HG03520 (cell line): ENCODE measurements at regions not wholly inside any gene's neighbourhood (a gene's known extent, or its start where the extent isn't known, plus 50 kb on each side); places are given as distances from the start of the nearest gene placed in this dataset.

Experiments
- ATAC-seq: cut with Tn5 transposase; IDR thresholded peaks from one replicate; pipeline ENCODE4 v1.9.1; 2021; ENCODE audit warnings: mild to moderate bottlenecking, moderate library complexity; ENCODE audit not compliant: unreplicated experiment

DNA sequence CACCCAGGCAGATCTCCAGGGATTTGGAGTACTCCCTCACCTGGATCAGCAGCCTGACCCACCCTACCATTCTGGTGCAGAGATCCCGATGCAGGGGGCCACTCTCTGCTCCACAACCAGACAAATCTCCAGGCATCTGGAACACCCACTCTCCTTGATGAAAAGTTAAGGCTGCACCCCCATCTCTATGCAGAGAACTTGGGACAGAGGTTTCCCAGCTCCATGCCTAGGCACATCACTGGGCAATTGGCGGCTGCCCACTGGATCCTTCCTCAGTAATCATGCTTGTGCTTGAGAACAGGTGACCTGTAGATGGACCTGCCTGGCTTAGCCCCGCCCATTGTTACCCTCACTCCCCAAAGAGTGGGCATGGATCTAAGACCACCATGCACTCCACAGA lies 624.9 kb downstream of the CBLN2 start:
- ATAC-seq = no peak

DNA sequence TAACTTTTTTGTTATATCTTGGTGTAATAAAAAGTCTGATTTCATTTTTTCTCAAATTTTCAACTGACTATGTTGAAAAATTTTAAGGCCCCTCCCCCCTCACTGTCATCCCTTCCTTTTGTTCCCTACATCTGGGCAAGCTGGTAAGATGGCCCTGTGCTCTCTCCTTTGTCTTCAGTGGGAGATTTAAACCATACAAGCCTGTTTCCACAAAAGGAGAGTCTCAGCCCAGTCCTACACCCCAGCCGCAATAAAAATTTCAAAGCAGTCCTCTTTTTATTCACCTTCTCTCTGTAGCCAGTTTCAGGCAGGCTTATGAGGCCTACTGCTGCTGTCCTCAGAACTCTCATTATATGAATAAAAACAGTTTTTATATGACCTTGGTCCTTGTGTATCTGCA lies 630.5 kb downstream of the CBLN2 start:
- ATAC-seq = no peak

DNA sequence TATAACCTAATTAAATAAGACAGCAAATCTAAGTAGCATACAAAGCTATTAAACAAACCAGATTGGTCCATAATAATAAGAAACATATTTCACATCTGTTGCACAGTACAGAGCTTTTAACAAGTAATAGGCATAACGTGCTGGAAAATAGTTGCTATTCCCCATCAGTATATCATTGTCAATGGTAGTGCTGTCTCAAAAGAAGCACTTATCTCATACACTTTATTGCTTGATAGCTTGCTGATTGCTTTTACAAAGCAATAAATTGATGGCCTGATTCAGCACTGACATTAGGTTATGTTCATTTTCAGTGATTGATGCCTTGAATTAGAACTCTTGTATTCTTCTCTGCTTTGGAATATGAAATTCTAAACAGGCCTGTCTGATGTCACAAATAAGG lies 641.7 kb downstream of the CBLN2 start:
- no peak for ATAC-seq

DNA sequence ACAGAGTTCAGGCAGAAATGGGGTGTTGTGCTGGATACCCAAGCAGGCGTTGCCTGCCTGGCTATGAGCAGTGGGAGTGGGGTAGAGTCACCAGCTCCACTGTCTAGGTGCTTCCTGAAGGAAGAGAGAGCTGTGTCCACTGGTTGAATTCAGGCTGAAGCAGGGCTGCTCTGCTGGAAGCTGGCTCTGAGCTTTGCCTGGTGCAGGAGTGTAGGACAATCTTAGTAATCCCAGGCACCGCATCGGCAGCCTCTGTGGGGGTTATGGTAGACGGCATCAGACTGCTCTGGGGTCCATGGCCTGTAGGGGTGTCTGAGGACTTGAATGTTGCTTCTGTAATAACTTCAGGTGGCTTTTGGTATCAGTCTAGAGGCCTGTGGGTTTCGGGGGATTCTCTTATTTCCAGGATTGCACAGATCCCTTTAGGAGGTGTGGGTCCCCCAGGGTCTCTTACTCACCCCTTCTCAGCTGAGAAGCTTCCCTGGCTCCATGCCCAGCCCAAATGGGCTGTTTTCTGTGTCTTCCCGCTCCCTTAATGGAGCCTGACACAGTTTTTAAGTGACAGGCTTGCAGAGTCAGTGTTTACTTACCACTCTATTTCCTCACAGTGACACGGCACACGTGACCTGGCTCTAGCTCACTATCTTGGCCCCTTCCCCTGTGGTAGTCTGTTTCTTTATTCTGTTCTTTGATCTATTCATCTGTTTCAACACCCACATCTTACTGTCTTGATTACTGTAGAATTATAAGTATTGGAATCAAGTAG lies 644.3 kb downstream of the CBLN2 start:
- ATAC-seq = no peak

DNA sequence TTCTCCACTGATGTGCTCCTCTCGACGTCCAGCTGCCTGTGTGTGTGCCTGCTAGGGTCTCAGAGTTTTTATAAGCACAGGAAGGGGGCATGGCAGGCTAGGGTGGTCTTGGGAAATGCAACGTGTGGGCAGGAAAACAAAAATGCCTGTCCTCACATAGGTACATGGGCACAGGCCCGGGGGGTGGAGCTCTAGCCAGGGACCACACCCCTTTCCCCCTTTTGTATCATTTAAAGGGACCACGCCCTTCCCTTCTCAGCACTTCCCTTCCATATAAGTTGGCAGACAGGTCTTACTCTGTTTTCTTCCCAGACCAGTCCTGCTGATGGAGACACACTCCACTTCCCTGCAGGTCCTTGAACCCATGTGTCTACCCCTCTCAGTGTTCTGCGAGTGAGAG lies 645.0 kb downstream of the CBLN2 start:
- no peak for ATAC-seq

DNA sequence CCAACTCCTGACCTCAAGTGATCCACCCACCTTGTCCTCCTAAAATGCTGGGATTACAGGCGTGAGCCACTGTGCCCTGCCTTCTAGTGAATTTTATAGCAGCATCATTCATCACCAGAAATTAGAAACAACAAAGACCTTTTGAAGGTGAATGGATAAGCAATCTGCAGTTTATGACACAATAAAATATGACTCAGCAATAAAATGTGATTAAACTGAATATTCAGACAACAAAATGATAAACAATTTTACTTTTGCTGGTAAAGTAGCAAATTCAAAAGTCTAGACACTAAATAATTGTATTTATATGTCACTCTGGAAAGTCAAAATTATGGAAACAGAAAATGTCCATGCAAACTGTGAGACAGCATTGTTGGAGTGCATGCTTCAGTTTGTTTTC lies 656.6 kb downstream of the CBLN2 start:
- ATAC-seq = no peak

DNA sequence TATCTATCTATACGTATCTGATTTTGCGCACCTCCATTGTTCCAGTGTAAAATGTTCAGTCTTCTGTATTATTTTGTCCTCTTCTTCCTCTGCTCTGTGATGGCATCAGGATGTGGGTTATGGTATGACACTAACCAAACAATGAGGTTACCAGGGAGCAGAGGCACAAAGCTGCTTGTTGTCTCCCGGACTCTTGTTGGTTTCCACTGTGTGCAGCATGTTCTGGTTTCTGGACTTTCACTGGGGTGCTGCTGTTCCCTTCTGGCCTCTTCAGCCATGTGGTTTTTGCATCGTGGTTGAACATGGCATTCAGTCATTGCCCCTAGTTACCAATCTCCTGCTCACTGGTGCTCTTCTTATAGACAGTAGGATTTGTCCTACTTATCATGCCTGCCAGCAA lies 665.9 kb downstream of the CBLN2 start:
- no peak for ATAC-seq

DNA sequence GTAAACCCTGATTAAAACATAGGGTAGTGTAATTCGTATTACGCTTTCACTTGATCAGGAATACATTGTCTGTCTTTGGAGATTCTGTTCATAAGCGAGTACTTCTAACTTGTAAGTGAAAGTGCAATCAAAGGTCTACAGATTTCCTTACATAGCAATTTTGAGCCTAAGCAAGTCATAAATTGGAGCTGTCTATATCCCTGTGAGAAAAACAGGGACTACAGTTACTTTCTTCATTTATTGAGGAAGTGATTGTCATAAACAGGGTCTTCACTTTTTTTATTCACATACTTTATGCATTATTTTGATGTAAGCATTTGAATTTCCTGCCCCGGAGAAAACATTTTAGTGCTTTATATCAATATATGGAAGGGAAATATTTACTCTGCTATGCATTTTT lies 670.4 kb downstream of the CBLN2 start:
- ATAC-seq = no peak

DNA sequence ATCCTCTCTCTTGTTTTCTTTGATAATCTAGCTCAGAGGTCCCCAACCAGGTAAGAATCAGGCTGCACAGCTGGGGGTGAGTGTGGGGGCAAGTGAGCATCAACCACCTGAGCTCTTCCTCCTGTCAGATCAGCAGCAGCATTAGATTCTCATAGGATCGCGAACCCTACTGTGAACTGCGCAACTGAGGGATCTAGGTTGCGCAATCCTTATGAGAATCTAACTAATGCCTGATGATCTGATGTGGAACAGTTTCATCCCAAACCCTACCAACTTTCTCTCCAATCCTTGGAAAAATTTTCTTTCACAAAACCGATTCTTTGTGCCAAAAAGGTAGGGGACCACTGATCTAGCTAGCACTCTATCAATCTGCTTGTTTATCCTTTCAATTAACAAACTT lies 678.3 kb downstream of the CBLN2 start:
- ATAC-seq = no peak

DNA sequence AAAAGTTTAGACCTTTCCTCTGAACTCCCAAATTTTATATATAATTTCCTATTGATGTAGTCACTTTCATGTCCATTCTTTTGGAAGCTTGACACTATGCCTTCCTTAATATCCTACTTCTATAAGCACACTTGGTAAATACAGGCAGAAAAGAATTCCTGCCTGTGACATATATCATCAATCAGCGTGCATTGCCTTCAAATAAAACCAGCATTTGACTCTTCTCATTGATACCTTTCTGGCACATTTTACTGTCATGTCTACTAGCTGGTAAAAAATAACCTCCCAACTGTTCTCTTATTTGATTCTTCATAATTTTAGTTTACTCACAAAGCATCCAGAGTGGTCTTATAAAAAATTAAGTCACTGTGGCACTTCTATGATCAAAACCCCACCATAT lies 693.5 kb downstream of the CBLN2 start:
- no peak for ATAC-seq

DNA sequence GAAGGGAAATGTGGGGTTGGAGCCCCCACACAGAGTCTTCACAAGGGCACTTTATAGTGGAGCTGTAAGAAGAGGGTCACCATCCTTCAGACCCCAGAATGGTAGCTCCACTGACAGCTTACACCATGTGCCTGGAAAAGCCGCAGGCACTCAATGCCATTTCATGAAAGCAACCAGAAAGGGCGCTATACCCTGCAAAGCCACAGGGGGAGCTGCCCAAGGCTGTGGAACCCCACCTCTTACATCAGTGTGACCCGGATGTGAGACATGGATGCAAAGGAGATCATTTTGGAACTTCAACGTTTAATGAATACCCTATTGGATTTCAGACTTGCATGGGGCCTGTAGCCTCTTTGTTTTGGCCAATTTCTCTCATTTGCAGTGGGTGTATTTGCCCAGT lies 694.7 kb downstream of the CBLN2 start:
- ATAC-seq = no peak

DNA sequence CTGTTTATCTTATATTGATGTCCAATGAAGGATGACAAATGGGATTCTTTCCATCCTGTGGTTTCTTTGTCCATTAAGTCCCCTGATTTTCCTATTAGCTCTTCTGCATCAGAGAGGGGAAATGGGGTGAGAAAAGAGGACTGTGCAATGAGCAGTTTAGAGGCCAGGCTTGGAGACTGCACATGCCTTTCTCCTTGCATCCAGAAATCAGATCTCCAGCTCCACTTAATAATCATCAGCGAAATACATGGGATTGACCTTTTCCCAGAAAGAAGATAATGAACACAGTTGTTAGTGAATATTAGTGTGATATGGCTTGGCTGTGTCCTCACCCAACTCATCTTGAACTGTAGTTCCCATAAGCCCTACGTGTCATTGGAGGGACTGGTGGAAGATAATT lies 697.4 kb downstream of the CBLN2 start:
- ATAC-seq = no peak

DNA sequence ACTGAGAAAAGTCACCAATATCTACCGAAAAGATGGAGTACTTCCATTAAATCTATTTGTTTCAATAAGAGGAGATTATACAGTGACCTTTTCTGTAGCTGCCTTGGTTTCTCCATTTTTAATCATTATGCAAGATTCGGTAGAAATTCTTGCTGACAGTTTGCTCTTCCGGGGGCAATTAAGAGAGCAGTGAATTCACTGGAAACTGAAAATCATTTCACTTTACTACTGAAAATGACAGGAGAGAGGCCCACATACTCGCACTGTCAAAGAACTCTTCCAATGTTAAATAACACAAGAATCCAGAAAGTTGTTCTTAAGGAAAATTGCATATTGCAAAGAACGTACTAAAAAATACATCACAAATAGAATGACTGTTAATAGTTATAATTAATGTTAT lies 699.3 kb downstream of the CBLN2 start:
- ATAC-seq = no peak

DNA sequence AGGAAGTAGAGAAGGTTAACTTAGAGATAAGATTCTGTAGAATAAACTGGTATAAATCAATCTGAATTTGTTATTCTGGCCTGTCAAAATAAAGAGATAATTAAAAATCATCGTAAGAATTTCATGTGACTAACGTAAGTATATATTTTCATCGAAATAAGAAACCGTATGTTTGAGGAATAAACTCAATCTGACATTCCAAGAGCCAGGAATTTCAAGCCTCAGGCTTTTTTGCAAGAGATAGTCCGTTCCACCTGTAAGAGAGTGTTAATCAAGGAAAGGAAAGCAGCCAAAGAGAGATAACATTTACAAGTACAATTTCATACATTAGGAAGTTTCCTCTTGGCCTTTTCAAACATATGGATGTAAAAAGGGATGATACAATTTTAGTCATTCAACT lies 701.5 kb downstream of the CBLN2 start:
- ATAC-seq = no peak

DNA sequence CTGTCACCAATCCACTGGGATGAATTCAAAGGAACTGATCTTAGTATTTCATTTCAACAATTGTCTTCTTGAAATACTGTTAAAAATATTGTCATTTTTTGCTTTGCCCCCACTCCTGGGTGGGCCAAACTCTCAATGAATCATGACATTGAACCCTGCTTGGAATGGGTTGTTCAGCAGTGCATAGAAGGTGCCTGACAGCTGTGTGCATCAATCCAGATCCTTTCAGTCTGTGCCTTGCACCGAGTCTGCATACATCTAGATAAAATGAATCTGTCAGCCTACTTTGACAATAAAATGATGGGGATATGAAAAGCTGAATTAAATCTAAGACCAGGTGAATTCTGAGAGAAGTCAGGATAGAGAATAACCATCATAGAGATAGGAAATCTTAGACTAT lies 706.6 kb downstream of the CBLN2 start:
- ATAC-seq = no peak

DNA sequence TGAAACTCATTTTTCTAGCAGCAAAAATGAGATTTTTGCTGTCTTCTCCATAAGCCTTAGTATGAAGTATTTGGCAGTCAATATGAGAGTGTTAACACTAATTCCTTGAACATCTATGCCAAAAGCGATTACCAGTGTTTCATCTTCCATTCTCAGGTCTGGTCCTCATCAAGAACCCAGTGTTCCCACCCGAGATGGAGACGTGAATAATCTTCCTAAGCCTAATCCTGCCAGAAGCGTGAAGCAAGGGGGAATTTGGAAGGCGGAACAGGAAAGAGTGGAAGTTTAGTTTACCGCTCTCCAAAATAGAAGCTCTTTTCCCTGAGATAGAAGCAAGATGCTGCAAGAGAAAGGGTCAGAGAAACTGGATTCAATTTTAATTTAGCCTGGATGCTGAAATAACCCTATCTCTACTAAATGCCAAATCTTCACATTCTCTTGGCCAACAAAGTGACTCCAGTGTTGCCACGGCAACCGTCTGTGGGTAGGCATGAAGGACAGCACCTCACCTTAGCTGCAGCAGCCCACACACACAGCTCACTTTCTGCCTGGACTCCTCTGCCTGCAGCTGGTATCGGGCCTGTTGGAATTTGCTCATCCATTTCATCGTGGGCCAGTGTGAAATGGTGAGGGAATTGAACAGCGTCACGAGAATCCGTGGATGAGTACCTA lies 711.1 kb downstream of the CBLN2 start:
- no peak for ATAC-seq

DNA sequence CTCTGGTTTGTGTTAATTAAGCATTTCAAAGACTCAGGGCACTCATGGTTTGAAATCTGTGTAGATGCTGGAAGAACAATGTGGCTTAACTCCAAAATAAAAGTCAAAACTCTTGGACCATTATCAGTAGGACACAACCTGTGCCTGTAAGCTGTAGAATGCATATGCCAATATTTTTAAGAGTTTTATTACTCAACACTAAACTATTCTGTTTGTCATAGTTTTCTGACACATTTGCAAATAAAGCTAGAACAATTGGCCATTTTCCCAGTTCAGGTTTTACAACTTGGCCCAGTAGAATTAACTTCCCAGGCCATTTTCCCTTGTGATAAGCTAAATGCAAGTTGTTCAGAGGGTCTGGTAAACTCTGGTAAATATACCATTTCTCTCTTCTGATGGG lies 713.1 kb downstream of the CBLN2 start:
- ATAC-seq = no peak

DNA sequence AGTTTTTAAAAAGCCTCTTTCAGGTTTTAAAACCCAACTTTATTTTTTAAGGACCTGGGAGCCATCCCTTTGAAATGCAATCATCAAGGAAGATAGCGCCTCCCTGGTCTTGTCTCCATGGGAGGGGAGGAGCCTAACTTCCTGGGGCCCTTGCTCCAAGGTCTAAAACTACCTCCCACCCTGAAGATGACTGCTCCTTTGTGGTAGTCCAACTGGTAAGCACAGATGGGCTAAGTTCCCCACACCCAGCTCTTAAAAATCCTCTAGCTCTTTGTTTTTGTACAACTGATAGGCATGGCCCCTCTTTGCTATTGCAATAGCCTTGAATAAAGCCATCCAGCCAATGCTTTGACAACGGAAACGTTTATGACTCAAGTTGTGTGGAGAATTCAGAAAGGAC lies 716.8 kb downstream of the CBLN2 start:
- ATAC-seq = no peak

DNA sequence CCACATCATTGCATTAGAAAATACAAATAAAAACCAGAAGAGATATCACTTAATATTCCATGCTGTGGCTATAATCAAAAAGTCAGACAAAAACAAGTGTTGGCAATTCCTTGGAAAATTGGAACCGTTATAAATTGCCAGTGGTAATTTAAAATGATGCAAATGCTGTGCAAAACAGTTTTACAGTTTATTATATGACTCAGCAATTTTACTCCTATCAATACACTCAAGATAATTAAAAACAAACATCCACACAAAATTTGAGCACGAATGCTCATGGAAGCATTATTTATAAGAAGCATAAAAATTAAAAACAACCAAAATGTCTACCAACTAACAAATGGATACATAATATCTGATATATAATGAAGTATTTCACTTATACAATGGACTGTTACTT lies 728.8 kb downstream of the CBLN2 start:
- no peak for ATAC-seq

DNA sequence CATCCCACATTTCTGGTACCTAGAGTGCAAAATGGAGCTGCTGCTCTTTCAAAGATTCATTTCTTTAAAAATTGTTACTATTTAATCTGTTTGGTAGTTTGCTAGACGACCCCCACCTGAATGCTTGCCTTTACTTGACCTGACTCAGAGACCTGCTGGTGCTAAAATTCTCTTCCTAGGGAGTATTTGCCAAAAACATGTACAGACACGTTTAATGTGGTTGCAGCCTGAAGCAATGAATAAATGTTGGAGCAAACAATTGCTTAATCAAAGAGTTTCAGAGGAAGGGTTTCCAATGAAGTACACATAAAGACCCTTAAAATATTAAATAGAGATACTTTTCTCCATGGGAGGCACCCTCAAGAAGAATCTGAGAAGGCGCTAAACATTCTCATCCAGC lies 734.4 kb downstream of the CBLN2 start:
- ATAC-seq = no peak

DNA sequence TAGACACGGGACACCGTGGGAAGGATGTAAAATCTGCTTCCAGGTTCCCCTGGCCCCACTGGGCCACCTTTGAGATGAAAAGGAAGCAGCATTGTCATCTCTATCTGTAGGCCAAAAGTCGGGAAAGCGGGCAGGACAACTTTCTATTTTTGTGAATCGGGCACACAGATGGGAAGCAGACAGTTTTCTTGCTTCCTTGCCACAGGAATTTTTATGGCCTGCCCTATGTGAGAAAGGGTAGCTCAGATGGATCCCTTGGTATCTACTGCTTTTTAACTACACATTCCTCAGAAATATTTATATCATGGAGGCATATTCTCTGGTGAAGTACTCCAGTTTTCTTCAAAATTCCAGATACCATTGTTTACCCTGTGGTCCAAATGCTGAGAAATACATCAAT lies 735.5 kb downstream of the CBLN2 start:
- no peak for ATAC-seq

DNA sequence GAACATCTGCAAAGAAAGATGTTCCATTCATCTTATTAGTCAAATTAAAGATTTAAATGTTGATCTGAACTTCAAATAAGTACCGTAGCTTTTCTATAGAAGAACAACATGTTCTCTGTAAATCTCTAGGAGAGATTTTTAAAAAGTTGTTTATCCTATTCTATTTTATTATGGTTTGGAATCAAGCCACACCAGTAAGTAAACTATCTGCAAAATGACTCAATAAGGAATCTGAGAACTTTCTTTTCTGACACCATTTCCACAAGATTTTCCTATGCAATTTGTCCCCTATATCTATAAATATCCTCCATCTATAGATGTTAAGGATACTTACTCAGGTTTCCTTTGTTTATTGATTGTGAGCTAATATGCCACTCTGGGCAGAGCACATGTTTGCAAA lies 736.6 kb downstream of the CBLN2 start:
- ATAC-seq = no peak
